ENCODE measurements at regions not wholly inside any gene's neighbourhood (a gene's known extent, or its start where the extent isn't known, plus 50 kb on each side); places are given as distances from the start of the nearest gene placed in this dataset.

GRCh38 chr5:87781976-87782375, 369.2 kb upstream of the CCNH start:
- TF ChIP-seq CTCF (conservative IDR thresholded peaks at IDR 0.05; ENCODE audit: low read depth, low read length) (no peak), EZH2 (IDR thresholded peaks at IDR 0.05; ENCODE audit: borderline replicate concordance, low read depth, low read length, poor library complexity, severe bottlenecking) (no peak)

Data from A673 (cell line).